ENCODE measurements at regions not wholly inside any gene's neighbourhood (a gene's known extent, or its start where the extent isn't known, plus 50 kb on each side); places are given as distances from the start of the nearest gene placed in this dataset.

DNA sequence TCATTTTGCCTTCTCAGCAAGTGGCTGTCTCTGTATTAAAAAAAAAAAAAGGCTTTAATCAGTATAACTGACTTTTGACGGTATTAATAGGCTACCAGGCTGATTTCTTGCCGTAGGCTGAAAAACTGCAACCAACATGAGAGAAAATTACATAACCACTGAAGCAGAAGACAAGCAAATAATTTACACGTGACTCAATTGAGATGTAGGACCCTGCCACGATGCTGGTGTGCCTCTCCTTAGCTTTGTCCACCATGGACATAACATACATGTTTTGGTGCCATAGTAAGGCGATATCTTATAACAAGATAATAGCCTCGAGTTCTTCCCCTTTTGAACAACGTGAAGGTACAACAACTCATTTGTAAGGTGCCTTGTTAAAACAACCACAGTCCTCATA is 88.7 kb upstream of the GRIP1 start:
- Histone ChIP-seq H3K27me3 (ENCODE audit: insufficient read depth, low read length) (no peaks in the 10 kb centered on the region), H3K4ac (ENCODE audit: low read depth, low read length) (no peak overlapping the region), H4K5ac (ENCODE audit: insufficient read length, low read depth, low read length) (no peak overlapping the region), H3K56ac (ENCODE audit: insufficient read length, low read depth, low read length) (no peak overlapping the region), H2BK120ac (ENCODE audit: low read depth, low read length, poor library complexity, severe bottlenecking) (no peak overlapping the region), H2BK5ac (ENCODE audit: insufficient read length, low read length) (no peak overlapping the region), H3K4me1 (ENCODE audit: insufficient read depth, low read length) (peaks cover 2% of the 10 kb centered on the region; the same call in 1 of the 2 replicates), H4K91ac (ENCODE audit: insufficient read length, low read depth, low read length) (no peak overlapping the region), H2BK12ac (ENCODE audit: insufficient read length, low read depth, low read length) (no peak overlapping the region), H3K79me1 (ENCODE audit: insufficient read depth, low read depth, low read length, poor library complexity, severe bottlenecking) (no peaks in the 10 kb centered on the region), H2AFZ (ENCODE audit: low read length) (no peak overlapping the region), H3K23ac (ENCODE audit: insufficient read length, low read depth, low read length) (no peak overlapping the region), H3K23me2 (ENCODE audit: insufficient read length, low read depth, low read length, poor library complexity, severe bottlenecking) (no peaks in the 10 kb centered on the region), H4K8ac (replicated peaks; ENCODE audit: insufficient read length, low read depth, low read length) (no peak overlapping the region), H3T11ph (ENCODE audit: low read length) (no peak overlapping the region), H2BK20ac (ENCODE audit: low read depth, low read length, poor library complexity, severe bottlenecking) (no peak overlapping the region), H3K9ac (ENCODE audit: extremely low read depth, insufficient read length, low read length) (no peak overlapping the region), H3K9me3 (ENCODE audit: control insufficient read depth, low read depth, low read length) (no peaks in the 10 kb centered on the region), H3K18ac (ENCODE audit: insufficient read length, low read depth, low read length) (no peak overlapping the region), H2AK5ac (ENCODE audit: insufficient read length, low read length) (no peak overlapping the region), H2BK15ac (ENCODE audit: low read depth, low read length) (no peak overlapping the region), H3K14ac (ENCODE audit: insufficient read depth, low read length) (no peak overlapping the region), H4K20me1 (ENCODE audit: control insufficient read depth, insufficient read depth, insufficient read length) (no peaks in the 10 kb centered on the region), H3K4me2 (ENCODE audit: insufficient read depth, insufficient read length, low read length) (no peak overlapping the region), H3K27ac (ENCODE audit: insufficient read length, low read depth, low read length) (no peak overlapping the region), H3K79me2 (ENCODE audit: insufficient read depth, low read length) (no peaks in the 10 kb centered on the region; the same call in 1 of the 2 replicates)
- no CpG with 5 or more reads among the region's 7 CpGs for WGBS (ENCODE audit: extremely low coverage, insufficient read length, low lambda C conversion rate)
- TF ChIP-seq, protein P1, sequence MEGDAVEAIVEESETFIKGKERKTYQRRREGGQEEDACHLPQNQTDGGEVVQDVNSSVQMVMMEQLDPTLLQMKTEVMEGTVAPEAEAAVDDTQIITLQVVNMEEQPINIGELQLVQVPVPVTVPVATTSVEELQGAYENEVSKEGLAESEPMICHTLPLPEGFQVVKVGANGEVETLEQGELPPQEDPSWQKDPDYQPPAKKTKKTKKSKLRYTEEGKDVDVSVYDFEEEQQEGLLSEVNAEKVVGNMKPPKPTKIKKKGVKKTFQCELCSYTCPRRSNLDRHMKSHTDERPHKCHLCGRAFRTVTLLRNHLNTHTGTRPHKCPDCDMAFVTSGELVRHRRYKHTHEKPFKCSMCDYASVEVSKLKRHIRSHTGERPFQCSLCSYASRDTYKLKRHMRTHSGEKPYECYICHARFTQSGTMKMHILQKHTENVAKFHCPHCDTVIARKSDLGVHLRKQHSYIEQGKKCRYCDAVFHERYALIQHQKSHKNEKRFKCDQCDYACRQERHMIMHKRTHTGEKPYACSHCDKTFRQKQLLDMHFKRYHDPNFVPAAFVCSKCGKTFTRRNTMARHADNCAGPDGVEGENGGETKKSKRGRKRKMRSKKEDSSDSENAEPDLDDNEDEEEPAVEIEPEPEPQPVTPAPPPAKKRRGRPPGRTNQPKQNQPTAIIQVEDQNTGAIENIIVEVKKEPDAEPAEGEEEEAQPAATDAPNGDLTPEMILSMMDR (conservative IDR thresholded peaks at IDR 0.05), result no peak
- Mint-ChIP-seq H3K4me1 (peaks cover 9% of the 10 kb centered on the region in 2 experiments), H3K9me3 (no peaks in the 10 kb centered on the region), H3K36me3 (ENCODE audit: insufficient read depth in 1 of 3, low read depth in 3 of 3) (no peaks in the 10 kb centered on the region), H3K27ac (no peak overlapping the region), H3K27me3 (ENCODE audit: low read depth) (no peaks in the 10 kb centered on the region), H3K4me3 (no peak overlapping the region)
- no peak for DNase-seq
